GM18502 (cell line): ENCODE measurements at regions not wholly inside any gene's neighbourhood (a gene's known extent, or its start where the extent isn't known, plus 50 kb on each side); places are given as distances from the start of the nearest gene placed in this dataset.
A peak's percentile ranks its signal among the peaks of the same experiment; 100 is the strongest.
"Not testable (repeated sequence)": the region's sequence is repeated elsewhere in the genome, so short reads cannot be mapped to it uniquely, and the experiment has no call there.

Experiments used
- ATAC-seq: cut with Tn5 transposase; IDR thresholded peaks from one replicate; pipeline ENCODE4 v1.9.1; 2021; ENCODE audit warnings: mild to moderate bottlenecking; ENCODE audit not compliant: unreplicated experiment, poor library complexity

DNA sequence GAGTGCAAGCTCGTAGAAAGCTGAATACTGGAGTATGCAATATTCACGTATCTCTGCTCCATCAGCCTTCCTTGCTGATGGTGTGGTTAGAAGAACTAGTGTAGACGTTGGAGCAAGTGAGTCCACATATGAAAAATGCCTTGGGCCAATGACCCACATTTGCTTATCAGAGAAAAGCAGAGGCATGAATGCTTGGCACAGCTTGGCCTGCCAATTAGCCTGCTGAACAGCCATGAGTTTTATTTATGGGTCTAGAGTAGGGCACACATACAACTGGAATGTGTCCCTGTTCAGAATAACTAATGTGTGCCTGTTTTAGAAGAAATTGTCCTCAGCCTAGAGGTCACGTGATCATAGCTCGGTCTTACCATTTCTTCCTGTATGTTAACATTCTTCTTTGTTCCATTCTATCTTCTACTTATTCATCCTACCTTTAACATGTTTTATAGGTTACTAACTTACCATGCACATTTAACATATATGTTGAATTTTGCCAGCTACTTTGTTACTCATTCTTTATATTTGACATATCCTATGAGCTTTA is 432.7 kb upstream of the AADAT start:
- ATAC-seq = no peak

DNA sequence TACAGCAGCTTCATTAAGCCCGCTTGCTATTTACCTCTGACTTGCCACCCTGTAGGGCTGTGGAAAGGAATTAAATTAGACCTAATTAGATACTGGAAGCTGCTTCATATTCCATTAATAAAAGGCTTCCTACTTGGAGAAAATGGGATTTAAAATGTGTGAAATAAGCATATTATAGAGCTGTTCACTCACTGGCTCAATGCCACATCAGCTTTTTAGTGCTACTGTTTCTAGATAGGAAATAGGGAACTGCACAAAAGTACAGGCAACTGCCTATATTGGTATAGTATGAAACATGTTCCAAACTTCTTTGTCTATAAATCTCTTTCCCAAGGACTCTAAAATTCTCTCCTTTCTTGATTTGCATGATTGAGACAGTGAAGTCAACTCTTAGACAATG is 407.9 kb upstream of the AADAT start:
- ATAC-seq = peak; percentile 34

DNA sequence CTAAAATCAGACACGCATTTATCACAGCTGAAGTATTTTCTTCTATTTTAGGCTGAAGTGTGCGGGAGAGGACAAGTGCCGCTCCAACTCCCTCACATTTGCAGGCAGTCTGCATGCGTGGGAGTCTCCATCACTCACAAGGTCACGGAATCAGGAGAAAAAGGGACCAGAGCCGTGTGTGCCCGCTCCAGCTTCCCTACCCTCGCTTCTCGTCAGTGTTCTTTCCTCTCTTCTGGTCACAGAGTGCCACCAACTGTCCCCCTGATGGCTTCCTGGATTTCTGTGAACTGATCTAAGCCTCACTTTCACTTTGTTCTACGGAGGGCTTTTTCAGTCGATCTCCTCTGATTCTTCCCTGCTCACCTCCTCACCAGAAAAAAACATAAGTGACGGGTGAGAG is 407.4 kb upstream of the AADAT start:
- ATAC-seq = peak; percentile 63

DNA sequence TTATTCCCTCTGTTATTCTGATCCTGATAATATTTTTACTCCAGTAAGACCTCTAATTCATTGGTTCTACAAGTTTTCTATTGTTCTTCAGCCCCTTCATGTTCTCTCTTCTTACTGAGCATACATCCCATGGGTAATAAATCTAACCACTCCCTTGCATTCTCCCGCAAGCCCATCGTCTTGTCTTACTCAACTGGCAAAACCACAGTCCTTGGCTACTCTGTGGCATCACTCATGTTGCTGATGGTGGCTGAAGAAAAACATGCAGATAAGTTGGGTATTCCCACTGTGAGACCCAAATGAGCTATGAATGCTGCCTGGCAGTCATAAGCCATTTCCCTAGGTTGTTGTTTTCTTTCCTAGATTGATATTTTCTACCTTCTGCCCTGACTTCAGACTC is 402.2 kb upstream of the AADAT start:
- no peak for ATAC-seq

DNA sequence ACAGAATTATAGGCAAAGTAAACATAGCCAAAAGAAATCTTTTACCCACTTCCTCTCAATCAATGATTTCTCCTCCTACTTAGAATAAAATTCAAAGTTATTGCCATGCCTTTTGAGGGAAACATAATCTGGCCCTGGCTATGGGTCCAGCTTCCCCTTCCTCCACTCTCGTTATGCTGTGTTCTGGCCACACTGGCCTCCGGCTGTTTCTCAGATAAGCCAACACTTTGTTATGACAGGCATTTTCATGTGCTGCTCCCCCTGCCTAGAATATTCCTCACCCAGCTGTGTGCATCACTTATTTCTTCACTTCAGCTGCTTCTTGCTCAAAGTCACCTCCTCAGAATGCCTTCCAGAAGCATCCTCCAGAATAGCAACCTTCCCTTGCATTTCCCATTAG is 386.6 kb upstream of the AADAT start:
- no peak for ATAC-seq

DNA sequence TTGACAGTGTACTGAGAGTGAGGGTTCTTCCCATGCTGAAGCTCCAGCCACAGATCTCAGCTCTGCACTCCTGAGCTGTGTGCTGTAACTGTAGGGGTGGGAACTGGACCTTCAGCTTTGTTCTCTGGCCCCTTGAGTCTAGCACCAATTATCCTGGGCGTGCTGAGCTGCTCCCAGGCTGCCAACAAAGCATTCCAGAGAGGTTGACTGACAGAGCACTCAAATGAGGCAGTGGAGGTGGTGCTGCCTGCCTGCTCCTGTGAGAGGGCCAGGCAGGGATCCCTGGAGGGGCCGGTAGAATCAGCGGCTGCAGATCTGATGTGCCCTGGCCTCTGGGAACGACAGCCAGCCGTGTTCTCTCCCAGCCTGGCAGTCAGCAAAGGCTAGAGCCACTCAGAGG is 375.7 kb upstream of the AADAT start:
- ATAC-seq = no peak

DNA sequence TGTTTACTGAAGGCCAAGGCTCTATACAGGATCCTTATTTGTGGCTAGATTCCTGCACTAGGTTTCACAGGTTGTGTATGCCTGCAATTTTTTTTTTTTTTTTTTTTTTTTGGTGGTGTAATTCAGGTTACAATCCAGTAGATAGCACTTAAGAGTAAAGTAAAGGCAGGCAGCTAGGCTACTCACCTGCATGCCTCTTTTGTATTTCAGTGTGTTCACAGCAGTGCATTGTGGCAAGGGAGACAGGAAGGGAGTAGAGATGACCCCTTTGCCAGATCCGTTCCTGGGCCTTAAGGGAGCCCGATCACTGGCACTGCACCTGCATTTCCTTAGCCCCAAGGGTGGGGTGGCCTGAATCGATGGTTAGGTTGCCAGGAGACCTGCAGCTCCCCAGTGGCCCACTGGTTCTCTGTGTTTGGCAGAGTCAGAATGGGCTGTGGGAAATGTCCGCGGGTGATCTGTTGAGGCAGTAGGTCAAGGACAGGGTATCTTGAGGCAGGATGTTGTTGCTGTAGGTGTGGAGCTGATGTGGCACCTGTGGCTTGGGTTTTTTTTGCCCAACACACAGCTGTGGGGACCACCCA is 374.9 kb upstream of the AADAT start:
- ATAC-seq = no peak

DNA sequence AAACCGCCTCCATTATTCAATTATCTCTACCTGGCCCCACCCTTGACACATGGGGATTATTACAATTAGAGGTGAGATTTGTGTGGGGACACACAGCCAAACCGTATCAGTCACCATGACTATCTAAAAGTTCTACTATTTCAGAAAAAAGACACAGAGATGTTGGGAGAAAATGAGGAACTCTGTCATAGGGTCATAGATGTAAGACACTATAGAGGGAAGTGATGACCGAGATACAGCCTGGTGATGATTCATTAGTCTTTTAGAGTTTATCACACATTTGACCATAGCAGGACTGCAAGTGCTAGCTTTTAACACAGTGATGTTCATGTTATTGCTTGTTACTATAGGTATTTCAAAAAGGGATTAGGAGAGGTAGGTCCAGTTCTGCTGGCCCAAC is 357.0 kb upstream of the AADAT start:
- no peak for ATAC-seq

DNA sequence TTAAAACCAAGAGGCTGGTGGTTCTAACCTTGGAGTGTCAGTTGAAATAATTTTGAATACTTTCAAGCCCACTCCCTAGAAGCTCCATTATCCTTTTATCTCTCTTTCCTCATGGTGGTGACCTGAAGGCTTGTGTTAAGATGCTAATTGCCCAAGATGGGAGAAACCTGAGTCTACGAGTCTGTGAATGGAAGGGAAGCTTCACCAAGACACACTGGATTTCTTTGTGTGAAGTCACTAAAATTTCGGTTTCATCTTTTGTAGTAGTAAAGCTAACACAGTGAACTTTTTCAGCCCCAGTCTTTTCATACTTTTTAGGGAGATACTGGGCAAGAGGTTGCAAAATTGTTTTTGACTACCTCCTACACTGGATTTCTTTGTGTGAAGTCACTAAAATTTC is 351.4 kb upstream of the AADAT start:
- ATAC-seq = not testable (repeated sequence)

DNA sequence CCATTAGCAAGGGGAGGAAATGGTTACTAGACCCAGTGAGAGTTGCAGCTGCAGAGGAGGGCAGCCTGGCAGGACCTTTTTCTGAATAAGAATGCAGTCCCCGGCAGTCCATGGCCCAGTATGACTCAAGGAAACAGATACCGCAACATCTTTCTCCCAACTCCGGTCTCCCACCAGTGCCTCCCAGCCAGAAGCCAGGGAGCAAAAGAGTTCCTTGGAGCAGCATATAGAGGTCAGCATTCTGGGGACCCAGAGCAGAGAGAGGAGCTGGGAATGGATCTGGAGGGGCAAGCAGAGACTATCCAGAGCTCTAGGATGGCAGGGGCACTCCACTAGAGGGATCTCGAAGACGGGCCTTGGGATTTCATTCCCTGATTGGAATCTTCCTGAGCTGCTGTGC is 339.2 kb upstream of the AADAT start:
- no peak for ATAC-seq

DNA sequence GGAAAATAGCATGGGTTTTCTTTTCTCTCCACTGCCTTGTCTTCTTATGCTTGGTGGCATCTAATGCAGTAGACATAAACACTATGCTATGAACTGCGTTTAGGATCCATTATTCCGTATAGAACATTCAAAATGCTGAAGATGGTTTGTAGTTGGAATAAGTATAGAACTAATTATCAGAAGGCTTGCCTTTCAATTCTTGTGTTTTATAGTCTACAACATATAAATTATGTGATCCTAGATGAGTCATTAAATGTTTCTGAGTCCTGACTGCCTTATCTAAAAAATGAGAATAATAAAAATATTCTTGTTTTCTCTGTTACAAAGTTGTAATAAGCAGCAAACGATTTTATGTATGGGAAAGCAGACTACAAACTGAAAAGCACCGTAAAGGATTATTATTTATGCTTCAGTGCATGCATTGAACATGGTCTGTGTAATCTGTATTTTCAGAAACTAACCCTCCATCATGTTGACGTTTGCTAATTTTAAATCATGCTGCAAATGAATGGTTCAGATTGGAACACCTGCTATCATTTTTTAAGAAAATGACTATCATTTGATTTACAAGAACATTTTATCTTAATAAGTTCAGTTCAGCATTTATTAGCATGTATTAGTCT is 335.9 kb upstream of the AADAT start:
- ATAC-seq = no peak

DNA sequence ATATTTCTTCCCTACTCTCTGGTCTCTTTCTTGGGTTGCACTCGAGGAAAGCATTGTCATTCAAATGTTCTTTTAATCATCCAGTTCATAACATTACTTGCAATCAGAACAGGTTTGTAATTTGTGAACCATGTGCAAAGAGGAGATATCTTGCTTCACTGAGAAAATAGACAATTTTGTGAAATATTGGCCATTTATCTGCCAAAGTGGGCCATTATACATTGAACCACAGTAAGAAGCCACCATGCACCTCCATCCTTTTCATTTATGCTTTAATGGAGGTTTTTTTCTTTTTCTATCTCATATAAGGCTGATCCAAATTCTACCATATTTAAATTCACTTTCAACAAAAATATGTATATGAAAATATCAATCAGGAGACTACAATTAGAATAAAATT is 335.3 kb upstream of the AADAT start:
- no peak for ATAC-seq

DNA sequence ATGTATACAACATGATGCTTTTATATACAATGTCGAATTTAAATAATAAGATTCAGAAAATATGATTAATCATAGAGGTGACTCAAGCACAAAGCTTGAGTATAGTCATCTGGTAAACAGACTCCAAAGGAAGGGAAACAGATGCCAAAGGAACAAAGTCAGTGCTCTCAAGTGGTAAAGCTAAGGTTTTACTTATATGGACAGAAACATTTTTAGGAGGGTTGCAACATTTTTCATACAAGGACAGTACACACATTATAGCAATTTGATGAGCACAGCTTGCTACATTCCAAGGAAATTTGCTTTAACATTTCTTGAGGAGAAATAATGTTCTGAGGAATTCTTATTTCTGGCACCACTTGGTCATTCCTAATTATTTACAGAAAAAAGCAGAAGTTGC is 333.4 kb upstream of the AADAT start:
- ATAC-seq = no peak

DNA sequence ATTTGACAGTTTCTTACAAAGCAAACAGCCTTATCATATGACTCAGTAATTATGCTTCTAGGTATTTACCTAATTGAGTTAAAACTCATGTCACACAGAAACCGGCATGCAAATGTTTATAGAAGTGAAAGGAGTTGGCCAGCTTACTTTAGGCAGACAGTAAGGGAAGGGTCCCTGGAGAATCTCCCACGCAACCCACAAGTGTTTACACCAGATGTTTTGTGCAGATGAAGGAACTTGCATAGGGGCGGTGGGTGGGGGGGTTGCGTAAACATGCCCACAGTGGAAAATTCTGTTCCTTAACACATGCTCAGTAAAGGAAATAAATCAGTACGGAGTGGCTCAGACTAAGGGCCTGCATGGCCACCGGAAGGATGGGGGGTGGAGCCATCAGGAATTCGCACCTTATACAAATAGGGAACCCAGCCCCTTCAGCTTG is 330.5 kb upstream of the AADAT start:
- peak; percentile 91 for ATAC-seq

DNA sequence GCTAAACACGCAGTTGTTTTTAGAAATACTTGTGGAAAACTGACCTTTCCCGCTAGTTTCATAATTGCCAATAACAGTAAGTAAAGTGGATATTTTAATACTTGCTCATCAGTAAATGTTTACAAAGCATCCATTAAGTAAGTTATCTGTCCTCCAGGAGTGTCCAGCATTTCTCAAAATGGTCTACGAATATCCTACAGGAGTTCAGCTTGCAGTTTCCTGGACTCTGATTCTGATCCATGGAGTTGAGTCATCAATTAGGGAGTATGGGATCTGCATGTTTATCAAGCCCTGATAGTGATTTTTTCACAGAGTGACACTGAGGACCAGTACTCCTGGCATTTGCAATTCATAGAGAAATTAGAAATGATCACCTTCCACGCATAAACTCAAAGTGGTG is 325.2 kb upstream of the AADAT start:
- ATAC-seq = no peak

DNA sequence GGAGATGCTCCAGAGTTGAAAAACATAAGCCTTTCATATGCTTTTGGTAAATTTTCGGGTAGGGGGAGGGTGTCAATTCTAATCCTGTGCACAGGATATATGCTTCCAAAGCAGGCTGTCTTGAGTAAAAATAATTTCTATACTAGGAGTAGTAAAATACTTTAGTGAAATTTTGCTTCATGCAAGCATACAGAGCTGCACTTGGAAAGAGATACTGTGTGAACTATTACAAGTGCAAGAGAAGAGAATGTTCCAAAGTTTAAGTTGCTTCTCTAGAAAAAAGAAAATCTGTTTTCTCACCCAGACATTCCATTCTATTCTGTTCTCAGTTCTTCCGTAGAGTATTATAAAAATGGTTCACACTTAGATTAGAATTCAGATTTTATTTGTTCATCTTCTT is 324.6 kb upstream of the AADAT start:
- no peak for ATAC-seq

DNA sequence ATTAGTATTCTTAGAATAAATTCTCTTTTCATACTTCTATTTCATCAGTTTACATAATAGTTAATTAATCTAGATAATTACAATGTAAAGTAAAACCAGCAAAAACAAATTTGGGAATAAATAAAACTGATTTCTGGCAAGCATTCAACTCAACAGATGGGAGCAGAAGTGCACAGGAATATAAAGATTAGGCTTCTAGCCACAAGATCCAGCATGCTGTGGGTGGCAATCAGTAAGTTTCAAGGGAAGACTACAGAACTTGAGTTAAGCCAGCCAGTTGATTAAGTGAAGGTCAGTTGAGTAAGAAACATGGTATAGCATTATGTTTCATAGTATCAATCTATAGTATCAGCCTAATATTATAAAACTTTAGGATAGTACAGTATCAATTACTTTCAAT is 324.2 kb upstream of the AADAT start:
- ATAC-seq = no peak

DNA sequence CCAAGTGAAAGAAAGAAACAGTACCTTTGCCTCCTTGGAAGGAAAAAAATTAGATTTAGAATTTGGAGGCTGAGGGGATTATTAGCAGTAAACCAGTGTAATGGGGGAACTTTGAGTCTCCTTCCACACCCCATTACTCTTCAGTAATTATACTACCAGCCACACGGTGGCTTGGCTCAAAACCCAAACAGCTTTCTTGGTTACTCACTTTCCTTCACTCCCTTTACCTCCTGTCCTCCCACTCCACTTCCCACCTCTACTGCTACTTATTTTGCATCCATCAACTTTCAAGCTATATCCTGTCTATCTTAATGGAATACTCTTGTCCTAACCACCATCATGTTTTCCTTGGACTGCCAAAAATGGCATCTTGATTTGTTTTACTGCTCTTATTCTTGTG is 310.6 kb upstream of the AADAT start:
- peak; percentile 56 for ATAC-seq

DNA sequence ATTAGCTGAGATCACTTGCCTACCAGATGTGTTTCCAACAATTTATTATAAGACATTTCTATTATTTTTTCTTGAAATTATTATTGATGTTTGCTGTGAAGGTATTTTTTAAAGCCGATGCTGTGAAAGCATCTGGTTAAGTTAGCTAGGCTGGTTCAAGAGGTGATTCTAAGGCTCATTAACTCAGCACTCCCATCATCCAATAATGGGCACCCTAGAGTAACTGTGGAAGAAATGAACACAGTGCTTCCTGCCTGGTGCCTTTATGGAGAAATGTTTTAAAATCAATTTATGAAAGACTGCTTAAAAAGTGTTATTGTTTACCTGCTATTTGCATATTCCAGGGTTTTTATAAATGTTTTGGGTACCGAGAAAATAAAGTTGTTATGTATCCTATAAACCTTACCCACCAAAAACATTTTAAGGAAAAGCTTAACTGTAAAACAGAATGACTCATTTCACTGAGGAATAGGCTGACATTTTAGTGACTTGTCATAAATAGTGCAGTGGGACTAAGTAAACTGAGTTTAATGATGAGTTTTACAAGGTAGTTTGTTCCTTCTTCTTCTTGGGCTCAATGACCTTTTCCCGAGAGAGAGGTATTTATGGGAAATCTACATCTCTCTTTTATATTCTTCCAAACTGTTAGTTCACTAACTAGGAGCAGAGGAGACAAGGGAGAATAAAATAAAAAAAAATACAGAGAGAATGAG is 310.0 kb upstream of the AADAT start:
- no peak for ATAC-seq

DNA sequence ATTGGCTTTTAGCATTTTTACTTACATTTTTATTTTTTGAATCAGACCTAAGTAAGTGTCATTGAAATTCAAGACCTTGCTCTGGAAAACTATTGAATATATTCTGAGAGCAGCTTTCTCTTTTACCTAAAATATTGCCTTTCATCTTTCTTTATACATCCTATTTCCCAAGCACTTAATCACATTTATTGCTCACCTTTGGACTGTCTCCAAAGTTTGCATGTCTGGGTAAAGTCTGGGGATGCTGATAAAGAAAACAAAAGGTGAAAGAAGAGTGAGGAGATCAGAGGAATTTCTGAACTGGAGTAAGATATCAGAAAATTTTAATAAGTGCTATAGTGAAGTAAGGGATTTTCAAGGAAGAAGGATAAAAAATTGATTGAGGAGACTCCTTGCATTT is 308.5 kb upstream of the AADAT start:
- no peak for ATAC-seq

DNA sequence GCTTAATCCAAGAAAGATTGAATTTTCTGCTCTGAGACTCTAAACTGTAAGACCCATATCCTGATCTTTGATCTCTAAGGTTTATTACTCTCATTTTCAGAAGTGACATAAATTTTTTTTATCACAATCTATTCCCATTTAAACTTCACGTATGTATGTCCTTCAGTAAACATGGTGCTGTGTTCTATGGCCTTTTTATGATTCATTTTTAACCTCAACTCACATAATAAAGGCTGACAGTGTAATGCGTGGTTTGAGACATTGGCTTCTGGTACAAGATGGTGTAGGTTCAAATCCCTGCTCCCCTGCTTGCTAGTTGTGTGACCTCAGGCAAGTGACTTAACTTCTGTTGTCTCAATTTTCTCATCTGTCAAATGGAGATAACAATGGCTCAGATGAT is 306.0 kb upstream of the AADAT start:
- ATAC-seq = no peak
